ENCODE measurements at regions not wholly inside any gene's neighbourhood (a gene's known extent, or its start where the extent isn't known, plus 50 kb on each side); places are given as distances from the start of the nearest gene placed in this dataset.

- intact Hi-C loops (cut with micrococcal nuclease): no loop called here
Observed at GRCh38 chr6:23983735-23984134, 142.3 kb upstream of the NRSN1 start.

- intact Hi-C loops (cut with micrococcal nuclease): no loop called here
Observed at GRCh38 chr6:23985015-23985414, 141.0 kb upstream of the NRSN1 start.

GRCh38 chr6:23989885-23990533 lies 136.0 kb upstream of the NRSN1 start:
- intact Hi-C loops (cut with micrococcal nuclease): no loop called here

GRCh38 chr6:23994013-23994412 lies 132.0 kb upstream of the NRSN1 start:
- intact Hi-C loops (cut with micrococcal nuclease): no loop called here

GRCh38 chr6:24004062-24004461 lies 122.0 kb upstream of the NRSN1 start:
- intact Hi-C loops (cut with micrococcal nuclease): no loop called here

GRCh38 chr6:24004659-24005058 lies 121.4 kb upstream of the NRSN1 start:
- intact Hi-C loops (cut with micrococcal nuclease): no loop called here

- intact Hi-C loops (cut with micrococcal nuclease): no loop called here
Observed at GRCh38 chr6:24006254-24006653, 119.8 kb upstream of the NRSN1 start.

- intact Hi-C loops (cut with micrococcal nuclease): no loop called here
Observed at GRCh38 chr6:24009319-24009718, 116.7 kb upstream of the NRSN1 start.

GRCh38 chr6:24010133-24010532 lies 115.9 kb upstream of the NRSN1 start:
- intact Hi-C loops (cut with micrococcal nuclease): no loop called here

- intact Hi-C loops (cut with micrococcal nuclease): no loop called here
Observed at GRCh38 chr6:24016286-24016685, 109.7 kb upstream of the NRSN1 start.

GRCh38 chr6:24016857-24017256 lies 109.2 kb upstream of the NRSN1 start:
- intact Hi-C loops (cut with micrococcal nuclease): no loop called here

GRCh38 chr6:24019393-24019792 lies 106.6 kb upstream of the NRSN1 start:
- intact Hi-C loops (cut with micrococcal nuclease): no loop called here

GRCh38 chr6:24019830-24020229 lies 106.2 kb upstream of the NRSN1 start:
- intact Hi-C loops (cut with micrococcal nuclease): no loop called here

GRCh38 chr6:24026050-24026449 lies 100.0 kb upstream of the NRSN1 start:
- intact Hi-C loops (cut with micrococcal nuclease): no loop called here

- intact Hi-C loops (cut with micrococcal nuclease): no loop called here
Observed at GRCh38 chr6:24031496-24031895, 94.5 kb upstream of the NRSN1 start.

- intact Hi-C loops (cut with micrococcal nuclease): no loop called here
Observed at GRCh38 chr6:24032896-24033688, 92.9 kb upstream of the NRSN1 start.

GRCh38 chr6:24043848-24044247 lies 82.2 kb upstream of the NRSN1 start:
- intact Hi-C loops (cut with micrococcal nuclease): no loop called here

- intact Hi-C loops (cut with micrococcal nuclease): no loop called here
Observed at GRCh38 chr6:24051942-24052589, 73.9 kb upstream of the NRSN1 start.

GRCh38 chr6:24052590-24052961 lies 73.4 kb upstream of the NRSN1 start:
- intact Hi-C loops (cut with micrococcal nuclease): no loop called here

GRCh38 chr6:24053057-24053456 lies 73.0 kb upstream of the NRSN1 start:
- intact Hi-C loops (cut with micrococcal nuclease): no loop called here

GRCh38 chr6:24054388-24054787 lies 71.6 kb upstream of the NRSN1 start:
- intact Hi-C loops (cut with micrococcal nuclease): no loop called here

- intact Hi-C loops (cut with micrococcal nuclease): no loop called here
Observed at GRCh38 chr6:24056567-24056966, 69.4 kb upstream of the NRSN1 start.

GRCh38 chr6:24057030-24057429 lies 69.0 kb upstream of the NRSN1 start:
- intact Hi-C loops (cut with micrococcal nuclease): no loop called here
